IMR-90 (cell line): ENCODE measurements at regions not wholly inside any gene's neighbourhood (a gene's known extent, or its start where the extent isn't known, plus 50 kb on each side); places are given as distances from the start of the nearest gene placed in this dataset.

ENCODE experiments used
- ATAC-seq: fragments of 200-7000 bp; cut with Tn5 transposase; 2 replicates; pipeline ENCODE4 v1.9.1; 2020; ENCODE audit warnings: low read depth, mild to moderate bottlenecking, moderate library complexity
- BruUV-seq: library from RNA; stranded (reverse); fragments of 400-500 nt; replicated peaks from 2 replicates; lab custom pipeline; 2021; lab: Mats Ljungman, UMichigan
- CTCF ChIA-PET: fragments of 300-600 bp; formaldehyde crosslinking; extraction: SDS; loops from one replicate; lab custom pipeline; 2021; ENCODE audit warnings: antibody characterized with exemption; lab: Yijun Ruan, JAX
- POLR2A ChIA-PET: fragments of 300-600 bp; sonication (Branson Sonifier 250); formaldehyde crosslinking; loops from one replicate; lab custom pipeline; 2022; ENCODE audit warnings: antibody characterized with exemption; ENCODE audit not compliant: unreplicated experiment; lab: Charles Lee
- DNase-seq: peaks from one replicate; pipeline ENCODE4 v3.0.0; 2013
- H2AFZ ChIP-seq: replicated peaks from 2 replicates; pipeline ENCODE3; 2013; ENCODE audit warnings: low read length, mild to moderate bottlenecking; ENCODE audit not compliant: poor library complexity
- H2AK5ac ChIP-seq: 2 replicates; pipeline ENCODE4 v1.6.1; 2013; ENCODE audit warnings: low read depth, low read length, inconsistent platforms
- H2AK9ac ChIP-seq: replicated peaks from 2 replicates; pipeline ENCODE3; 2013; ENCODE audit warnings: mild to moderate bottlenecking, low read depth, low read length, moderate library complexity; ENCODE audit not compliant: poor library complexity
- H2BK120ac ChIP-seq: 2 replicates; pipeline ENCODE4 v1.6.1; 2013; ENCODE audit warnings: low read depth, low read length, inconsistent platforms
- H2BK15ac ChIP-seq: 3 replicates; pipeline ENCODE4 v1.6.1; 2013; ENCODE audit warnings: low read depth, low read length, inconsistent platforms
- H2BK20ac ChIP-seq: 2 replicates; pipeline ENCODE4 v1.6.1; 2013; ENCODE audit warnings: low read depth, mild to moderate bottlenecking, inconsistent platforms, low read length, moderate library complexity
- H2BK5ac ChIP-seq: 2 replicates; pipeline ENCODE4 v1.6.1; 2013; ENCODE audit warnings: mild to moderate bottlenecking, low read depth, low read length, inconsistent platforms; ENCODE audit not compliant: poor library complexity, severe bottlenecking
- H3K14ac ChIP-seq: replicated peaks from 2 replicates; pipeline ENCODE4 v1.6.1; 2013; ENCODE audit warnings: low read depth, low read length, inconsistent platforms
- H3K18ac ChIP-seq: 2 replicates; pipeline ENCODE4 v1.6.1; 2013; ENCODE audit warnings: low read depth, low read length, control low read depth
- H3K23ac ChIP-seq: 2 replicates; pipeline ENCODE4 v1.6.1; 2013; ENCODE audit warnings: low read depth, low read length, inconsistent platforms
- H3K27ac ChIP-seq: 2 replicates; pipeline ENCODE4 v1.5.1; 2013; ENCODE audit warnings: mild to moderate bottlenecking, control low read depth, low read length; ENCODE audit not compliant: insufficient read depth
- H3K27me3 ChIP-seq: 2 replicates; pipeline ENCODE4 v1.6.1; 2013; ENCODE audit warnings: low read length; ENCODE audit not compliant: control insufficient read depth, insufficient read depth
- H3K36me3 ChIP-seq: 2 replicates; pipeline ENCODE4 v1.6.1; 2013; ENCODE audit warnings: low read length, mixed read lengths; ENCODE audit not compliant: control insufficient read depth, insufficient read depth
- H3K4ac ChIP-seq: 2 replicates; pipeline ENCODE4 v1.6.1; 2013; ENCODE audit warnings: low read depth, low read length, inconsistent platforms
- H3K4me1 ChIP-seq: 2 replicates; pipeline ENCODE4 v1.6.1; 2013; ENCODE audit warnings: low read length, mixed read lengths; ENCODE audit not compliant: control insufficient read depth, insufficient read depth
- H3K4me2 ChIP-seq: 2 replicates; pipeline ENCODE4 v1.6.1; 2013; ENCODE audit warnings: low read depth, mild to moderate bottlenecking, control low read depth, low read length, moderate library complexity
- H3K4me3 ChIP-seq: 2 replicates; pipeline ENCODE4 v1.5.1; 2013; ENCODE audit warnings: low read depth, mild to moderate bottlenecking, control low read depth, low read length, moderate library complexity; ENCODE audit not compliant: insufficient read depth
- H3K56ac ChIP-seq: 2 replicates; pipeline ENCODE4 v1.6.1; 2013; ENCODE audit warnings: low read length, inconsistent platforms; ENCODE audit not compliant: insufficient read depth; ENCODE audit errors: extremely low read depth
- H3K79me1 ChIP-seq, 2 experiments: 2 replicates each; pipeline ENCODE4 v1.6.1; 2013; ENCODE audit warnings: low read length in 2 of 2, inconsistent platforms in 1 of 2, low read depth in 1 of 2
- H3K9ac ChIP-seq: 2 replicates; pipeline ENCODE4 v1.6.1; 2013; ENCODE audit warnings: low read depth, low read length, control low read depth
- H3K9me1 ChIP-seq: 2 replicates; pipeline ENCODE4 v1.6.1; 2013; ENCODE audit warnings: low read length, inconsistent platforms; ENCODE audit not compliant: insufficient read depth
- H3K9me3 ChIP-seq: 2 replicates; pipeline ENCODE4 v1.6.1; 2013; ENCODE audit warnings: low read length; ENCODE audit not compliant: control insufficient read depth, insufficient read depth
- H4K20me1 ChIP-seq: 2 replicates; pipeline ENCODE4 v1.6.1; 2013; ENCODE audit warnings: low read length, inconsistent platforms; ENCODE audit not compliant: insufficient read depth
- H4K5ac ChIP-seq: 2 replicates; pipeline ENCODE4 v1.6.1; 2013; ENCODE audit warnings: mild to moderate bottlenecking, low read depth, low read length, control low read depth
- H4K8ac ChIP-seq, 2 experiments: 2 replicates each; pipeline ENCODE4 v1.6.1; 2013; ENCODE audit warnings: low read depth in 2 of 2, low read length in 2 of 2, control low read depth in 1 of 2, inconsistent platforms in 1 of 2
- H4K91ac ChIP-seq: 2 replicates; pipeline ENCODE4 v1.6.1; 2013; ENCODE audit warnings: low read depth, low read length, inconsistent platforms; ENCODE audit not compliant: insufficient read depth
- CHD1 ChIP-seq: IDR thresholded peaks from 2 replicates; pipeline ENCODE4 v1.6.1; 2012; ENCODE audit warnings: low read depth, low read length, improper control_type of control experiment
- FOS ChIP-seq: fragments of 150-350 bp; IDR thresholded peaks from 2 replicates; pipeline ENCODE4 v1.6.1; 2016; ENCODE audit warnings: low read depth, low read length
- NFE2L2 ChIP-seq: fragments of 150-350 bp; IDR thresholded peaks from 2 replicates; pipeline ENCODE4 v1.6.1; 2016; ENCODE audit warnings: low read depth, mild to moderate bottlenecking, low read length
- WGBS, 2 experiments: methylation state at CpG; one replicate each; pipeline versions ENCODE4 v1.1.5 to v1.1.7; 2013; ENCODE audit warnings: missing lambda C conversion rate in 2 of 2; ENCODE audit not compliant: insufficient read length in 1 of 2; ENCODE audit errors: extremely low coverage in 2 of 2; 5-methylcytosine and 5-hydroxymethylcytosine counted together
- dilution Hi-C: fragments of 300-500 bp; cut with HindIII; formaldehyde crosslinking; loops from one replicate; pipeline ENCODE4 v1.14.3; 2018; ENCODE audit warnings: low sequenced_read_pairs; ENCODE audit not compliant: unreplicated experiment
- in situ Hi-C: fragments of 300-500 bp; cut with MboI; formaldehyde crosslinking; loops from 3 replicates; pipeline ENCODE4 v1.14.3; 2019; ENCODE audit warnings: low sequenced_read_pairs, inconsistent platforms, mixed read lengths
- intact Hi-C: fragments of 100-400 bp; cut with micrococcal nuclease; formaldehyde crosslinking; loops from 2 replicates; pipeline ENCODE4 v1.10.0; 2022

GRCh38 chr18:39186008-39186407 is 1620.4 kb upstream of the CELF4 start:
- CTCF ChIA-PET: no interaction called here
- H3K36me3 ChIP-seq: no peaks in the 10 kb centered on the region
- H3K14ac ChIP-seq: no peak overlapping the region
- no peak overlapping the region for H3K18ac ChIP-seq
- no peak for DNase-seq
- no peak overlapping the region for H2AK9ac ChIP-seq
- no peak overlapping the region for H3K4me2 ChIP-seq
- dilution Hi-C loops: no loop called here
- no peaks in the 10 kb centered on the region for H3K9me3 ChIP-seq
- no peaks in the 10 kb centered on the region for H3K9me1 ChIP-seq
- no peaks in the 10 kb centered on the region for H3K27me3 ChIP-seq
- no peak overlapping the region for H2BK20ac ChIP-seq
- BruUV-seq: no TSS peak
- no peak overlapping the region for H2AFZ ChIP-seq
- H3K4ac ChIP-seq: no peak overlapping the region
- no peak overlapping the region for H2BK15ac ChIP-seq
- no peak overlapping the region for H3K23ac ChIP-seq
- H2BK5ac ChIP-seq: no peak overlapping the region
- no peaks in the 10 kb centered on the region for H3K79me1 ChIP-seq
- no peak overlapping the region for H3K4me3 ChIP-seq
- no peak overlapping the region for H2AK5ac ChIP-seq
- no peak for ATAC-seq
- in situ Hi-C loops: no loop called here
- H4K8ac ChIP-seq: no peak overlapping the region
- H2BK120ac ChIP-seq: no peak overlapping the region
- intact Hi-C loops: no loop called here
- H4K91ac ChIP-seq: no peak overlapping the region
- no peaks in the 10 kb centered on the region for H3K4me1 ChIP-seq
- no peak for TF ChIP-seq NFE2L2
- TF ChIP-seq CHD1: no peak
- no peak for TF ChIP-seq FOS
- H3K27ac ChIP-seq: no peak overlapping the region
- no peak overlapping the region for H4K5ac ChIP-seq
- H3K56ac ChIP-seq: no peak overlapping the region
- no peaks in the 10 kb centered on the region for H4K20me1 ChIP-seq
- WGBS, 2 experiments: no CpG with 5 or more reads among the region's 2 CpGs
- POLR2A ChIA-PET: no interaction called here
- H3K9ac ChIP-seq: no peak overlapping the region
